Mesendoderm (in vitro differentiated cells): ENCODE measurements at regions not wholly inside any gene's neighbourhood (a gene's known extent, or its start where the extent isn't known, plus 50 kb on each side); places are given as distances from the start of the nearest gene placed in this dataset.

Experiments used
- DNase-seq: peaks from one replicate; pipeline ENCODE4 v3.0.0; 2013
- H2AK5ac ChIP-seq: 2 replicates; pipeline ENCODE4 v1.6.1; 2013; ENCODE audit warnings: low read length, inconsistent platforms
- H2BK120ac ChIP-seq: 2 replicates; pipeline ENCODE4 v1.6.1; 2013; ENCODE audit warnings: low read depth, mild to moderate bottlenecking, low read length, moderate library complexity, mixed read lengths
- H2BK15ac ChIP-seq: replicated peaks from 2 replicates; pipeline ENCODE4 v1.6.1; 2013; ENCODE audit warnings: low read depth, mild to moderate bottlenecking, moderate library complexity
- H2BK5ac ChIP-seq: 2 replicates; pipeline ENCODE4 v1.6.1; 2013; ENCODE audit warnings: low read length, inconsistent platforms
- H3K18ac ChIP-seq: 2 replicates; pipeline ENCODE4 v1.6.1; 2013; ENCODE audit warnings: mild to moderate bottlenecking, low read length, mixed read lengths
- H3K23ac ChIP-seq: one replicate; pipeline ENCODE4 v1.6.1; 2013; ENCODE audit warnings: low read length
- H3K27ac ChIP-seq: 2 replicates; pipeline ENCODE4 v1.5.1; 2013; ENCODE audit warnings: low read depth, mild to moderate bottlenecking, inconsistent platforms, low read length, moderate library complexity
- H3K27me3 ChIP-seq: 2 replicates; pipeline ENCODE4 v1.6.1; 2013; ENCODE audit warnings: low read length, control low read depth, mild to moderate bottlenecking, inconsistent platforms; ENCODE audit not compliant: insufficient read depth, poor library complexity
- H3K36me3 ChIP-seq: 2 replicates; pipeline ENCODE4 v1.6.1; 2013; ENCODE audit warnings: low read length, inconsistent platforms; ENCODE audit not compliant: control insufficient read depth, insufficient read depth
- H3K4ac ChIP-seq: one replicate; pipeline ENCODE4 v1.6.1; 2013; ENCODE audit warnings: low read depth, mild to moderate bottlenecking, low read length, moderate library complexity
- H3K4me1 ChIP-seq: 2 replicates; pipeline ENCODE4 v1.6.1; 2013; ENCODE audit warnings: low read depth, low read length, inconsistent platforms; ENCODE audit not compliant: control insufficient read depth
- H3K4me2 ChIP-seq: 2 replicates; pipeline ENCODE4 v1.6.1; 2013; ENCODE audit warnings: low read length
- H3K4me3 ChIP-seq: 2 replicates; pipeline ENCODE4 v1.5.1; 2013; ENCODE audit warnings: mild to moderate bottlenecking, low read length
- H3K56ac ChIP-seq: one replicate; pipeline ENCODE4 v1.6.1; 2013; ENCODE audit warnings: low read length
- H3K79me1 ChIP-seq: 2 replicates; pipeline ENCODE4 v1.6.1; 2013; ENCODE audit warnings: low read length, inconsistent platforms
- H3K79me2 ChIP-seq: 2 replicates; pipeline ENCODE4 v1.6.1; 2013; ENCODE audit warnings: mild to moderate bottlenecking, low read length; ENCODE audit not compliant: control insufficient read depth, insufficient read depth
- H3K9ac ChIP-seq: 2 replicates; pipeline ENCODE4 v1.6.1; 2013; ENCODE audit warnings: low read length, inconsistent platforms
- H4K5ac ChIP-seq: one replicate; pipeline ENCODE4 v1.6.1; 2013; ENCODE audit warnings: low read length
- H4K8ac ChIP-seq: one replicate; pipeline ENCODE4 v1.6.1; 2013; ENCODE audit warnings: low read depth, mild to moderate bottlenecking, control low read depth, low read length, moderate library complexity
- WGBS: extraction: QIAGEN DNeasy Blood & Tissue Kit; methylation state at CpG from one replicate; pipeline ENCODE4 v1.1.7; 2013; ENCODE audit warnings: low lambda C conversion rate, missing lambda C conversion rate; ENCODE audit not compliant: insufficient coverage; ENCODE audit errors: extremely low coverage; 5-methylcytosine and 5-hydroxymethylcytosine counted together

- Histone ChIP-seq H3K27ac (no peak overlapping the region), H3K27me3 (no peaks in the 10 kb centered on the region), H2AK5ac (no peak overlapping the region), H4K5ac (no peak overlapping the region), H3K4me3 (no peak overlapping the region), H3K23ac (no peak overlapping the region), H2BK15ac (no peak overlapping the region), H3K79me1 (no peaks in the 10 kb centered on the region), H3K18ac (no peak overlapping the region), H3K4me2 (no peak overlapping the region), H3K56ac (no peak overlapping the region), H3K4ac (no peak overlapping the region), H3K36me3 (no peaks in the 10 kb centered on the region), H3K79me2 (no peaks in the 10 kb centered on the region), H4K8ac (no peak overlapping the region), H3K4me1 (no peaks in the 10 kb centered on the region), H2BK120ac (no peak overlapping the region), H2BK5ac (no peak overlapping the region), H3K9ac (no peak overlapping the region)
- no peak for DNase-seq
- no CpG with 5 or more reads among the region's 9 CpGs for WGBS
Observed at GRCh38 chr3:160114355-160114995, 110.7 kb upstream of the C3orf80 start.

DNA sequence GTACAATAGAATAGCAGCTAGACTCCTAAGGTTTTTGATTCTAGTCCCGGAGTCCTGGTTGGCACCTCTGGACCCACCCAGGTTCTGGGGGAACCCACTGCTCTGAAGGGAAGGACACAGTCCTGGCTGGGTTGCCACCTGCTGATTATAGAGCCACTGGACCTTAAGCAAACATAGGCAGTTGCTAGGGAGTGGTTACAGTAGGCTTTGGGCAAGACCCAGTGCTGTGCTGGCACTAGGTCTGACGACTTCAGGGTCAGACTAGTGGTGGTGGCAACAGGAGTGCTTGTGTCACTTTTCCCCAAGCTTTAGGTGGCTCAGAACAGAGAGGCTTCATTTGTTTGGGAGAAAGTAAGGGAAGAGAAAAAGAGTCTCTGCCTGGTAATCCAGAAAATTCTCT lies 109.8 kb upstream of the C3orf80 start:
- WGBS = no CpG with 5 or more reads among the region's 2 CpGs
- Histone ChIP-seq H4K5ac (no peak overlapping the region), H2AK5ac (no peak overlapping the region), H3K36me3 (no peaks in the 10 kb centered on the region), H3K27me3 (no peaks in the 10 kb centered on the region), H3K4me1 (no peaks in the 10 kb centered on the region), H3K56ac (no peak overlapping the region), H3K9ac (no peak overlapping the region), H3K4ac (no peak overlapping the region), H2BK120ac (no peak overlapping the region), H2BK5ac (no peak overlapping the region), H3K4me2 (no peak overlapping the region), H3K79me2 (no peaks in the 10 kb centered on the region), H3K4me3 (no peak overlapping the region), H3K18ac (no peak overlapping the region), H3K27ac (no peak overlapping the region), H3K23ac (no peak overlapping the region), H3K79me1 (no peaks in the 10 kb centered on the region), H2BK15ac (no peak overlapping the region), H4K8ac (no peak overlapping the region)
- DNase-seq = no peak

GRCh38 chr3:160124224-160124623 lies 101.0 kb upstream of the C3orf80 start:
- no peak overlapping the region for H3K4me3 ChIP-seq
- H3K4me2 ChIP-seq = no peak overlapping the region
- H3K4ac ChIP-seq = no peak overlapping the region
- no peak overlapping the region for H2BK5ac ChIP-seq
- H3K27me3 ChIP-seq = no peaks in the 10 kb centered on the region
- no peak for DNase-seq
- no peaks in the 10 kb centered on the region for H3K36me3 ChIP-seq
- H3K56ac ChIP-seq = no peak overlapping the region
- no peaks in the 10 kb centered on the region for H3K79me1 ChIP-seq
- no peak overlapping the region for H4K5ac ChIP-seq
- H3K4me1 ChIP-seq = no peaks in the 10 kb centered on the region
- no peak overlapping the region for H3K9ac ChIP-seq
- H3K18ac ChIP-seq = no peak overlapping the region
- no peak overlapping the region for H4K8ac ChIP-seq
- H3K23ac ChIP-seq = no peak overlapping the region
- H2BK120ac ChIP-seq = no peak overlapping the region
- no peak overlapping the region for H2AK5ac ChIP-seq
- no peak overlapping the region for H3K27ac ChIP-seq
- no peak overlapping the region for H2BK15ac ChIP-seq
- no peaks in the 10 kb centered on the region for H3K79me2 ChIP-seq

- no peak overlapping the region for H3K9ac ChIP-seq
- no peaks in the 10 kb centered on the region for H3K79me2 ChIP-seq
- no peak overlapping the region for H3K18ac ChIP-seq
- no peak overlapping the region for H3K56ac ChIP-seq
- no peak overlapping the region for H2AK5ac ChIP-seq
- DNase-seq = no peak
- no CpG with 5 or more reads among the region's 2 CpGs for WGBS
- no peak overlapping the region for H2BK5ac ChIP-seq
- H3K4ac ChIP-seq = no peak overlapping the region
- no peak overlapping the region for H3K4me3 ChIP-seq
- H3K4me2 ChIP-seq = no peak overlapping the region
- no peaks in the 10 kb centered on the region for H3K79me1 ChIP-seq
- H2BK15ac ChIP-seq = no peak overlapping the region
- no peaks in the 10 kb centered on the region for H3K4me1 ChIP-seq
- H2BK120ac ChIP-seq = no peak overlapping the region
- no peak overlapping the region for H4K5ac ChIP-seq
- H3K27me3 ChIP-seq = no peaks in the 10 kb centered on the region
- H3K27ac ChIP-seq = no peak overlapping the region
- H4K8ac ChIP-seq = no peak overlapping the region
- H3K36me3 ChIP-seq = no peaks in the 10 kb centered on the region
- H3K23ac ChIP-seq = no peak overlapping the region
Observed at GRCh38 chr3:160125258-160125657, 100.0 kb upstream of the C3orf80 start.

GRCh38 chr3:160126051-160126450 lies 99.2 kb upstream of the C3orf80 start:
- H3K56ac ChIP-seq = no peak overlapping the region
- no CpG with 5 or more reads among the region's 4 CpGs for WGBS

GRCh38 chr3:160126761-160127160 lies 98.5 kb upstream of the C3orf80 start:
- Histone ChIP-seq H3K79me2 (no peaks in the 10 kb centered on the region), H3K18ac (no peak overlapping the region), H4K8ac (no peak overlapping the region), H3K27me3 (no peaks in the 10 kb centered on the region), H3K27ac (no peak overlapping the region), H3K79me1 (no peaks in the 10 kb centered on the region), H3K4me3 (no peak overlapping the region), H3K23ac (no peak overlapping the region), H3K56ac (no peak overlapping the region), H4K5ac (no peak overlapping the region), H3K4me2 (no peak overlapping the region), H2AK5ac (no peak overlapping the region), H2BK5ac (no peak overlapping the region), H3K9ac (no peak overlapping the region), H2BK120ac (no peak overlapping the region), H2BK15ac (no peak overlapping the region), H3K36me3 (no peaks in the 10 kb centered on the region), H3K4ac (no peak overlapping the region), H3K4me1 (no peaks in the 10 kb centered on the region)
- DNase-seq = no peak
- WGBS = no CpG with 5 or more reads among the region's 4 CpGs

More at GRCh38 chr3:160126051-160126450, 99.2 kb upstream of the C3orf80 start:
- Histone ChIP-seq H3K23ac (no peak overlapping the region), H4K8ac (no peak overlapping the region), H2BK120ac (no peak overlapping the region), H3K36me3 (no peaks in the 10 kb centered on the region), H3K18ac (no peak overlapping the region), H3K27me3 (no peaks in the 10 kb centered on the region), H3K4me1 (no peaks in the 10 kb centered on the region), H3K79me1 (no peaks in the 10 kb centered on the region), H2BK5ac (no peak overlapping the region), H3K4ac (no peak overlapping the region), H3K9ac (no peak overlapping the region), H2AK5ac (no peak overlapping the region), H3K79me2 (no peaks in the 10 kb centered on the region), H2BK15ac (no peak overlapping the region), H3K4me3 (no peak overlapping the region), H3K4me2 (no peak overlapping the region), H3K27ac (no peak overlapping the region), H4K5ac (no peak overlapping the region)
- no peak for DNase-seq
